NCI-H1694 (cell line): ENCODE measurements at regions not wholly inside any gene's neighbourhood (a gene's known extent, or its start where the extent isn't known, plus 50 kb on each side); places are given as distances from the start of the nearest gene placed in this dataset.

Experiments used
- DNase-seq: peaks from one replicate; lab custom pipeline; 2025; lab: John Stamatoyannopoulos, UW

DNA sequence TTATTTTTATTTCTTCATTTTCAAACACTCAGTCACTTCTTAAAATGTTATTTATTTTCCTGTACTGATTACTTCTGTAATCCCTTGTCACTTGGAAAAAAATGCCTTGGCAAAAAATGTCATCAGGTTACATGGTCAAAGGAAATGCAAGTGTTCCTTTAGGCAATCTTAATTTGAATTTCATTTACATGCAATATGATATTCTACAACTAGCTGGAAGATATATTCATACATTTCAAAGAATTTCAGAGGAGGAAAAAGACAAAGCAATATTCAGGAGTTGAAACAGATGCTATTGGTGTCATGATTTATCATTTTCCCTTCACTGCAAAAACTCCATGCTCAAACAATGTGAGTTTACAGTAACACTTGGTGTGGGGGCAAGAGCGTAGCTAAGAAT is 1316.6 kb downstream of the FSTL5 start:
- DNase-seq, result no peak

GRCh38 chr4:160848489-160848888 is 1315.3 kb downstream of the FSTL5 start:
- DNase-seq, result no peak

DNA sequence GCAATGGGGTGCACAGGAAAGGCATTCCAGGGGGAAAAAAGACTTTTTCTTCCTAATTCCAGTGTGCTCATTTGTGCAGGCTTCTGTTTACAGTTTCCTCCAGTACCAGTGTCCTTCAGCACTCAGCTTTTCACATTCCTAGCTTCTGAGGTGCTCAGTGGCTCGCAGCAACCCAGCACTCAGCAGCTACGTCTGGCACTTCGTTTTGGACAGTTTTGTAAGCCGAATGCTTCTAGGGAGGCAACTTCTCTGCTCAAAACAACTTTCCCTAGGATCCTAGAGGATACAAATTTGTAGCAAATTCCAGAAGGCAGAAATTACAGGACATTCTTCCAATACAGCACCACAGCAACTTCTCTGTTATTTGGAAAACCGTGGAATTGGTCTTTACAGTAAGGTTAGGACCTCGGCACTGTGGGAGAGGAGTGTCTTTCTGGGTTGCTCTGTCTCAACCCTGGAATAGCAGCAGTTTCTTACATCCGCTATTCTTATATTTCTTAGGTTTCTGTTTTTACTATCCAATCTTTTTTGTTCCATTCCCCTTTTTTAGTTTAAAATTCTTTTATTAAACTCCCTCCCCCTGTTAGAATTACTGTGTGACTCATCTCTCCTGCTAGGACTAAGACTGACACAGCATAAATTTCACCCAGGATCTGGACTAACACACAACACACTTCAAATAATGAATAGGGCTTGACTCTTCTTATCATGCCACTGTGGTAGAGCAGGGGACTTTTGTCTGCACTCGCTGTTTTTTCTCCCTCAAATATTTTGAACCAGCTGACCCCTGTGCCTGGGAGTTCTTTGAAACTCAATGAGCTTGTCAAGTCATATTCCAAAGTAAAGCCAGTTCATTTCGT is 1314.7 kb downstream of the FSTL5 start:
- no peak for DNase-seq

- no peak for DNase-seq
These were observed 1299.5 kb downstream of the FSTL5 start for GRCh38 chr4:160864253-160864652.

DNA sequence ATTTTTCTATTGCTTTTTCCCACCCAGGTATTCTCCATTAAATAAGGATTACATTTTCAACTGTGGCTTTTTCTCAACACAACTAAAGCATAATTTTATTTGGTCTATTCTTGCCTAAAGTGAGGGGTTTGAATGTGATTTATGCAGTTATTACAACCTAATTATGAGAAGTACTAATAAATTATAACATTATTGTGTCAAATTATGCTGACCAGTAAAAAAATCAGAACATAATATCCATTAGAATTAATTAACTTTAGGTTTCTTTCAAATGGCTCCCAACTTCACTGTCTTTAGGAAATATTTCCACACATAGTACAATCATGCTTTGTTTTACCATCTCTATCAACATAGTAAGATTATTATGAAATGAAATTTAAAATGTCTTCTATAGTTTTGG is 1293.9 kb downstream of the FSTL5 start:
- no peak for DNase-seq

DNA sequence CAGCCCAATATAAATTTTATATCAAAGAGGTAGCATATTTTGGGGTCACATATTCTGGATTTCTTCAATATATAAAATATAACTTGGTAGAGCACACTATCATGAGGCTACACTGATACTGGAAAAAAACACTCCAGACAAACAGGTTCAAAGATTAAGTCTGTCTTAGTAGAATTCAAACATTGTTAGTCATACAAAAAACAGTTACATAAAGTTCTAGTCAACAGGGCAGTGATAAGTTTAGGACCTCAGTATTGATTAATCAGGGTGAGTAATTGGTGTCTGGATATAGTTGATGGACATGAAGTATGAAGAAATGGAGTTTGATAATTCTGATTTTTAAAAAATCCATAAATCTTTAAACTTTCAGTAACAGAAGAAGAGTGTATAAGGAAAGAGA is 1291.3 kb downstream of the FSTL5 start:
- no peak for DNase-seq

DNA sequence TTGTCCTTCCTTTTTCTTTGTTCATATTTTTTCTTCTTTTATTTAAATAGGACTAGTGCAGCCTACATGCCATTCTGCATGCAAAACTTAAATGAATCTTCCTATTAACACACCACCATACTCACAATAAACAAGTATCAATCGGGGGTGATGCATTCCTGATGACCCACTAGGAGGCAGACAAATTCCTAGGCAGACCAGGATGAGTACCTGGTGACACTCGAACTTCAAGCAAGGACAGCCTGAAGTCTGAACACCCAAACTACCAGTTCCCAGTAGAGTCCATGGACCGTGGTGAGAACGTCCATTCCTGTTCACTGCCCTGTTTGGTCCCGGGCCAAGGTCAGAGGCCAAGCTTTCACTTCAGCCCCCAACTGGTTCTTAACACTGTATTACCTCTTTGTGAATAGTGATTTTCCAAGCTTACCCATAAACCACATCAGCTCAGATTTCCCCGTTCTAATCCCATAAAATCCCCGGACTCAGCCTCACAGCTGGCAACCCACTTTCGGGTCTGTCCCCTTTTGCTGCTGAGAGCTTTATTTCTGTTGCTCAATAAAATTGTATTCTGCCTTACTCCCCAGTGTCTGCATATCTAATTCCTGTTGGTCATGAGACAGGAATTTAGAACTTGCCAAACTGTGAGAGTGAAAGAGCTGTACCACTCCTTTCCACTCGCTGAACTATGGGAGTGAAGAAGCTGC is 1286.6 kb downstream of the FSTL5 start:
- no peak for DNase-seq

DNA sequence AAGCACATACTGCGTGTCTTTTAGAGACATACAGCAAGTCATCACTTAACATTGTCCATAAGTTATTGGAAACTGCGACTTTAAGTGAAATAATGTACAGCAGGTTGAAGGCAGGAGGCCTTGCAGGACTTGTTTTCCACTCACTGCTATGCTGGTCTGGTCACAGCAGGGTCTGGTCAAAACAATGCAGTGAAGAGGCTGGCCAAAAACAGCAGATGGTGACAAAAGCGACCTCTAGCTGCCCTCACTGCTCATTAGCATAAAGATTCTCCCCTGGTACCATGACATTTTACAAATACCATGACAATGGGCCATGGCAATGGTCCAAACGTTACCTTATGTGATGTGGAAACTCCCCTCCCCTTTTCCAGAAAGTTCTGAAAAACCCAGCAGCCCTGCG is 1283.6 kb downstream of the FSTL5 start:
- DNase-seq, result no peak

- no peak for DNase-seq
These were observed 1276.1 kb downstream of the FSTL5 start for GRCh38 chr4:160887668-160888067.

GRCh38 chr4:160894128-160894527 is 1269.7 kb downstream of the FSTL5 start:
- no peak for DNase-seq

DNA sequence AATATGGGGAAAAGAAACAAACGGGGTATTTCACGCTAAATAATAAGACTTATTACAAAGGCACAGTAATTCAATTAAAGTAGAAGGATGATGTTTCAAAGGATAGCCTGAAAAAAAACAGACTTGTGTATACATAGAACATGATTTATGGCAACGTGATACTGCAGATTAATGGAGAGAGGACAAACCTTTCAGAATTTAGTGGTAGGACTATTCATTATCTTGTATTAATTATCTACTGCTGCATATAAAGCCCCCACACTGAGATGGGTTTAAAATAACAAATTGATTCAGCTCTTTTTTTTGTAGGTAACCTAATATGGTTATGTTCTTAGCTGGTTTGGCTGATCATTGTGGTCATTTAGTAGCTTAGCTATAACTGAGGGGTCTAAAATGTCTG is 1269.0 kb downstream of the FSTL5 start:
- DNase-seq, result no peak

GRCh38 chr4:160927311-160927710 is 1236.5 kb downstream of the FSTL5 start:
- no peak for DNase-seq

GRCh38 chr4:160928482-160928881 is 1235.3 kb downstream of the FSTL5 start:
- no peak for DNase-seq

GRCh38 chr4:160947653-160948052 is 1216.1 kb downstream of the FSTL5 start:
- no peak for DNase-seq

GRCh38 chr4:160956875-160957274 is 1206.9 kb downstream of the FSTL5 start:
- no peak for DNase-seq

DNA sequence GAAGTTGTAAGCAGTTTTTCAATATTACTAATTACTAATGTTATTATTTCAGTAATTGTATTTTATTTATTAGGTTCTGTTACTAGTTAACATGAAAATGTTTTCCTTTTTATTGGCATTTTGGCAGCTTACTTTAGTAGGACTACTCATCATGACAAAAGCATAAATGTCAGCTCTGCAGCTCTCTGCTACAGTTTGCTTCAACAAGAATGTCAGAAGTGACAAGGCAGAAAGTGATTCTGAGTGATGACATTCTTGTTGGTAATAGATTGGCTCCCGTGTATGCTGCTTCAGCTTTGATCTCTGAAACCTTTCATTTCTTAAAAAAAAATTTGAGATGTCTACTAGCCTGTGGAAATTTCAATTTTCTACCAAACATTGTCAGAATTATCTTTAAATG is 1193.9 kb downstream of the FSTL5 start:
- no peak for DNase-seq

GRCh38 chr4:160980091-160980490 is 1183.7 kb downstream of the FSTL5 start:
- no peak for DNase-seq

GRCh38 chr4:160981083-160981482 is 1182.7 kb downstream of the FSTL5 start:
- no peak for DNase-seq

GRCh38 chr4:160983035-160983434 is 1180.8 kb downstream of the FSTL5 start:
- no peak for DNase-seq

GRCh38 chr4:161002386-161002785 is 1161.4 kb downstream of the FSTL5 start:
- DNase-seq, result no peak

DNA sequence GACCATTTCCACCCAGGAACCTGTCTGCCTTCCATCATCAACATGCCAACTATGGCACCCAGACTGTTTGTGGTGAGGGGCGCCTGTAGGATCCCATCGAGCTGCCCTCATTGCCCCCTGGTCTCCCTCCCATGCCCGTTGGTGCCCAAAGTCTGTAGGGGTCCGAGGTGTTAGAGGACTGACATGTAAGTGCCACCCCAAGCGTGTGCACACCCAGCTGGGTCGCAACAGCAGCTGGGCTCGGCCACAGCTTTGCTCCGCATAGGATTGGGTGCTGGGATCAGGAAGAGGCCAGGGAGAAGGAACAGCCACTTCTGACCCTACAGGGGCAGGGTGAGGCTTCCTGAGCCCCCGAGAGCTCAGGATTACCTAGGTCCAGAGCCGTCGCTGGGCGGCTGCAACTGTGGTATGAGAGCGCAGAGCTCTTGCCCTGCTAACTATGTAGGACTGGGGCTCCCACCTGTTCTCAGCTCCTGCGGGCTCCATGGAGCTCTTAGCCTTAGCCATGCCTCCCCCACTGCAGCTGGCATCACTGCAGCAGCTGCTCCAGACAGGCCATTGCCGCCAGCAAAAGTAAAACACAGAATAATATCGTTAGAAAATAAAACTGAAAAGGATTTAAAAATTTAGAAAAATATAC is 1160.3 kb downstream of the FSTL5 start:
- DNase-seq, result no peak

DNA sequence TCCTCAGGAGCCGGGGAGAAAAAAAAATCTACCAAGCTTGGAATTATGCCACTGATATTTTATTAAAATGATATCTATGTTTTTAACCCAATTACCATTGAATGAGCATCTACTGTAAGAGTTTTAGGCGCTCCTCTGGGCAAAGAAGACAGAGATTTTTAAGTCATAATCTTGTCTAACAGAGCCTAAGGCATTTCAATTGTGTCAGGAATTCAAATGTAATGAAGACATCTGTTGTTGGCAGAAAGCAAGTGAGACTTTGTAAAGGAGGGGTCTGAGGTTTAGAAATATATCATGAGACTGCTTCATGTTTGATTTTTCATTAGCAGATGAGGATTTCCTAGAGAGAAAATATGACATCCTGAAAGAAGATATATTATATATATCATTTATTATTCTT is 1158.1 kb downstream of the FSTL5 start:
- DNase-seq, result no peak

GRCh38 chr4:161008527-161008926 is 1155.3 kb downstream of the FSTL5 start:
- no peak for DNase-seq
